PC-9 (cell line): ENCODE measurements at regions not wholly inside any gene's neighbourhood (a gene's known extent, or its start where the extent isn't known, plus 50 kb on each side); places are given as distances from the start of the nearest gene placed in this dataset.

Source experiments
- BruUV-seq: library from RNA; stranded (reverse); fragments of 400-500 nt; replicated peaks from 2 replicates; lab custom pipeline; 2021; lab: Mats Ljungman, UMichigan
- CTCF ChIA-PET: fragments of 300-600 bp; sonication (Branson Sonifier 250); formaldehyde crosslinking; loops from one replicate; lab custom pipeline; 2022; ENCODE audit warnings: antibody characterized with exemption; lab: Charles Lee
- POLR2A ChIA-PET: fragments of 300-600 bp; sonication (Branson Sonifier 250); formaldehyde crosslinking; loops from one replicate; lab custom pipeline; 2022; ENCODE audit warnings: antibody characterized with exemption; ENCODE audit not compliant: unreplicated experiment; lab: Charles Lee
- DNase-seq, 2 experiments: peaks; one replicate each; pipeline versions ENCODE4 v3.0.0 to v3.0.0-alpha.2; 2015 to 2022; ENCODE audit warnings: mixed read lengths in 1 of 2
- H2AFZ ChIP-seq: fragments of 200-600 bp; sonication (generic); 2 replicates; pipeline ENCODE4 v1.8.1; 2017; ENCODE audit warnings: antibody characterized with exemption
- H3F3A ChIP-seq: fragments of 200-600 bp; sonication (generic); 2 replicates; pipeline ENCODE4 v1.8.1; 2017; ENCODE audit warnings: antibody characterized with exemption, mild to moderate bottlenecking, low read depth; ENCODE audit not compliant: insufficient read depth
- H3K27ac ChIP-seq: fragments of 200-600 bp; sonication (generic); 2 replicates; pipeline ENCODE4 v1.6.1; 2016; ENCODE audit warnings: mixed run types
- H3K27me3 ChIP-seq: fragments of 200-600 bp; sonication (generic); 2 replicates; pipeline ENCODE4 v1.6.1; 2016; ENCODE audit warnings: low read depth, mixed run types; ENCODE audit not compliant: insufficient read depth
- H3K36me3 ChIP-seq: fragments of 200-600 bp; sonication (generic); 2 replicates; pipeline ENCODE4 v1.6.1; 2016; ENCODE audit warnings: low read depth, mixed run types
- H3K4me1 ChIP-seq: fragments of 200-600 bp; sonication (generic); replicated peaks from 2 replicates; pipeline ENCODE4 v1.6.1; 2016; ENCODE audit warnings: mixed run types; ENCODE audit not compliant: insufficient read depth
- H3K4me2 ChIP-seq: fragments of 200-600 bp; sonication (generic); 2 replicates; pipeline ENCODE4 v1.6.1; 2017; ENCODE audit warnings: mixed run types
- H3K4me3 ChIP-seq: fragments of 200-600 bp; sonication (generic); 2 replicates; pipeline ENCODE4 v1.6.1; 2016; ENCODE audit warnings: mixed run types
- H3K79me2 ChIP-seq: fragments of 200-600 bp; sonication (generic); 2 replicates; pipeline ENCODE4 v1.6.1; 2017; ENCODE audit warnings: low read depth, mixed run types
- H3K9me2 ChIP-seq: fragments of 200-600 bp; sonication (generic); 2 replicates; pipeline ENCODE4 v1.8.1; 2017; ENCODE audit warnings: mild to moderate bottlenecking; ENCODE audit not compliant: insufficient read depth
- H3K9me3 ChIP-seq: fragments of 200-600 bp; sonication (generic); 2 replicates; pipeline ENCODE4 v1.8.1; 2016; ENCODE audit warnings: low read depth; ENCODE audit not compliant: insufficient read depth
- H4K20me1 ChIP-seq: fragments of 200-600 bp; sonication (generic); 2 replicates; pipeline ENCODE4 v1.8.1; 2017; ENCODE audit not compliant: insufficient read depth
- CTCF ChIP-seq: fragments of 200-600 bp; sonication (generic); conservative IDR thresholded peaks from 2 replicates; pipeline ENCODE4 v1.6.1; 2017; ENCODE audit warnings: mixed run types, antibody characterized with exemption, mild to moderate bottlenecking, moderate library complexity
- EZH2 ChIP-seq: fragments of 200-600 bp; sonication (generic); IDR thresholded peaks from 2 replicates; pipeline ENCODE4 v1.8.0; 2017; ENCODE audit warnings: antibody characterized with exemption, low read depth
- intact Hi-C: fragments of 100-400 bp; cut with micrococcal nuclease; formaldehyde crosslinking; loops from one replicate; pipeline ENCODE4 v1.10.0; 2022; ENCODE audit not compliant: unreplicated experiment

- DNase-seq: no peak
- Histone ChIP-seq H3K4me2 (no peak overlapping the region), H3K4me1 (no peaks in the 10 kb centered on the region), H3K36me3 (no peaks in the 10 kb centered on the region), H3K27me3 (no peaks in the 10 kb centered on the region), H3K9me3 (no peaks in the 10 kb centered on the region), H3F3A (no peaks in the 10 kb centered on the region), H3K79me2 (no peaks in the 10 kb centered on the region), H2AFZ (no peak overlapping the region), H3K9me2 (no peaks in the 10 kb centered on the region), H4K20me1 (no peaks in the 10 kb centered on the region), H3K27ac (no peak overlapping the region), H3K4me3 (no peak overlapping the region)
- TF ChIP-seq CTCF (no peak), EZH2 (no peak)
- ChIA-PET CTCF (no interaction called here), POLR2A (no interaction called here)
- no TSS peak for BruUV-seq
- intact Hi-C loops: no loop called here
These were observed 98.9 kb upstream of the BLTP1 start for GRCh38 chr4:122053186-122053585.

GRCh38 chr4:122052677-122053076 is 99.5 kb upstream of the BLTP1 start:
- POLR2A ChIA-PET: no interaction called here
- Histone ChIP-seq H3K9me2 (no peaks in the 10 kb centered on the region), H3K4me2 (no peak overlapping the region), H3K27ac (no peak overlapping the region), H4K20me1 (no peaks in the 10 kb centered on the region), H3K36me3 (no peaks in the 10 kb centered on the region), H2AFZ (no peak overlapping the region), H3F3A (no peaks in the 10 kb centered on the region), H3K9me3 (no peaks in the 10 kb centered on the region), H3K79me2 (no peaks in the 10 kb centered on the region), H3K27me3 (no peaks in the 10 kb centered on the region), H3K4me1 (no peaks in the 10 kb centered on the region), H3K4me3 (no peak overlapping the region)
- no peak for DNase-seq
- BruUV-seq: no TSS peak
- intact Hi-C loops: no loop called here
- TF ChIP-seq CTCF (no peak), EZH2 (no peak)
- CTCF ChIA-PET: no interaction called here

- no peak overlapping the region for H3K4me3 ChIP-seq
- no TSS peak for BruUV-seq
- no peak overlapping the region for H3K4me2 ChIP-seq
- H3K79me2 ChIP-seq: no peaks in the 10 kb centered on the region
- no peaks in the 10 kb centered on the region for H4K20me1 ChIP-seq
- POLR2A ChIA-PET: no interaction called here
- TF ChIP-seq CTCF (no peak), EZH2 (no peak)
- no peak overlapping the region for H3K27ac ChIP-seq
- no peaks in the 10 kb centered on the region for H3K9me2 ChIP-seq
- DNase-seq: no peak
- H3K36me3 ChIP-seq: no peaks in the 10 kb centered on the region
- H3K27me3 ChIP-seq: no peaks in the 10 kb centered on the region
- 0 out of 2 replicates have a peak, but pooled peaks cover 3% of the 10 kb centered on the region for H3F3A ChIP-seq
- no peaks in the 10 kb centered on the region for H3K9me3 ChIP-seq
- H2AFZ ChIP-seq: no peak overlapping the region
- CTCF ChIA-PET: no interaction called here
- H3K4me1 ChIP-seq: no peaks in the 10 kb centered on the region
- intact Hi-C loops: no loop called here
These were observed 99.0 kb upstream of the TRPC3 start for GRCh38 chr4:122050841-122051240.
